Osteoblast (primary cell): ENCODE measurements at regions not wholly inside any gene's neighbourhood (a gene's known extent, or its start where the extent isn't known, plus 50 kb on each side); places are given as distances from the start of the nearest gene placed in this dataset.

Experiments
- DNase-seq: peaks from one replicate; pipeline ENCODE4 v3.0.0; 2011; ENCODE audit warnings: low spot score, mixed read lengths; ENCODE audit not compliant: insufficient read length; ENCODE audit errors: missing footprints
- H2AFZ ChIP-seq: 2 replicates; pipeline ENCODE4 v1.6.0; 2011; ENCODE audit warnings: mild to moderate bottlenecking, low read length
- H3K27ac ChIP-seq: 2 replicates; pipeline ENCODE4 v1.5.1; 2011; ENCODE audit warnings: mild to moderate bottlenecking, low read depth, low read length, moderate library complexity
- H3K27me3 ChIP-seq: 2 replicates; pipeline ENCODE4 v1.6.0; 2012; ENCODE audit warnings: mild to moderate bottlenecking, control low read depth, inconsistent platforms, low read length, moderate library complexity; ENCODE audit not compliant: insufficient read depth
- H3K36me3 ChIP-seq: 2 replicates; pipeline ENCODE4 v1.5.1; 2011; ENCODE audit warnings: mild to moderate bottlenecking, low read length, control low read depth, moderate library complexity; ENCODE audit not compliant: insufficient read depth
- H3K4me1 ChIP-seq: 2 replicates; pipeline ENCODE4 v1.5.1; 2011; ENCODE audit warnings: mild to moderate bottlenecking, low read length, control low read depth, moderate library complexity; ENCODE audit not compliant: insufficient read depth
- H3K4me2 ChIP-seq: 2 replicates; pipeline ENCODE4 v1.6.0; 2011; ENCODE audit warnings: mild to moderate bottlenecking, low read length; ENCODE audit not compliant: insufficient read depth
- H3K4me3 ChIP-seq: fragments of 200-600 bp; sonication (generic); 3 replicates; pipeline ENCODE4 v1.5.1; 2012; ENCODE audit warnings: mild to moderate bottlenecking, low read length, inconsistent platforms; ENCODE audit not compliant: insufficient read depth
- H3K79me2 ChIP-seq: 2 replicates; pipeline ENCODE4 v1.6.0; 2012; ENCODE audit warnings: mild to moderate bottlenecking, low read length, control low read depth, inconsistent platforms; ENCODE audit not compliant: insufficient read depth
- H3K9me3 ChIP-seq: 2 replicates; pipeline ENCODE4 v1.5.1; 2011; ENCODE audit warnings: low read depth, low read length, control low read depth
- H4K20me1 ChIP-seq: 2 replicates; pipeline ENCODE4 v1.6.0; 2012; ENCODE audit warnings: mild to moderate bottlenecking, low read length, control low read depth; ENCODE audit not compliant: insufficient read depth
- TF ChIP-seq, protein P1 (sequence below): IDR thresholded peaks from 2 replicates; pipeline ENCODE4 v1.5.1; 2011; ENCODE audit warnings: mild to moderate bottlenecking, low read depth, low read length, moderate library complexity; ENCODE audit errors: extremely low read depth

DNA sequence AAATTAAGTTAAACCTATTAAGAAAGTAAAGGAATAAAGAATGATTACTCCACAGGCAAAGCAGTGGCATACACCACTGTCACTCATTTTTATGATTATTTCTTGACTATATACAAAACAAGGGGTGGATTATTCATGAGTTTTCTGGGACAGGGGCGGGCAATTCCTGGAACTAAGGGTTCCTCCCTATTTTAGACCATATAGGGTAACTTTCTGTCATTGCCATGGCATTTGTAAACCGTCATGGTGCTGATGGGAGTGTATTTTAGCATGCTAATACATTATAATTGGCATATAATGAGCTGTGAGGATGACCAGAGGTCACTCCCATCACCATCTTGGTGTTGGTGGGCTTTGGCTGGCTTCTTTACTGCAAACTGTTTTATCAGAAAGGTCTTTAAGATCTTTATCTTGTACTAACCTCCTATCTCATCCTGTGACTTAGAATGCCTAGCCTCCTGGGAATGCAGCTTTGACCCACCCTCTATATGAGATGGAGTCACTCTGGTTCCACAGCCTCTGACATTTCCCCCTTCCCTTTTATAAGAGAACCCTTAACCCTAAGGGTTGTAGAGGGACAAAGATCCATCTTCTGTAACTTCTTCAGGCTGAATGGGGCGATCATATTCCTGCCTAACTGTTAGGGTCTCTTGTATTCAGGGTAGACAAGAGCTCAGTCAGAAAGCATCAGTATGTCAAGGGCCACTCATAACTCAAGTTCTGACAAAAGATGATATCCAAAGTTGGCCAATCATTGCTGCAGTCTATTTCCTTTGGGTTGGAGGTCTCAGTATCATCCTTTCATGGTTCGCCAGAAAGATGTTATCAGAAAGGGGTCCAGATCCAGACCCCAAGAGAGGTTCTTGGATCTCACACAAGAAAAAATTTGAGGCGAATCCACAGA lies 79.5 kb upstream of the LIPC start:
- Histone ChIP-seq H4K20me1 (no peaks in the 10 kb centered on the region), H2AFZ (no peak overlapping the region), H3K27ac (no peak overlapping the region), H3K79me2 (no peaks in the 10 kb centered on the region), H3K9me3 (no peaks in the 10 kb centered on the region), H3K4me3 (no peak overlapping the region), H3K4me1 (no peaks in the 10 kb centered on the region), H3K27me3 (peaks cover 68% of the 10 kb centered on the region), H3K36me3 (no peaks in the 10 kb centered on the region), H3K4me2 (no peak overlapping the region)
- TF ChIP-seq, protein P1, sequence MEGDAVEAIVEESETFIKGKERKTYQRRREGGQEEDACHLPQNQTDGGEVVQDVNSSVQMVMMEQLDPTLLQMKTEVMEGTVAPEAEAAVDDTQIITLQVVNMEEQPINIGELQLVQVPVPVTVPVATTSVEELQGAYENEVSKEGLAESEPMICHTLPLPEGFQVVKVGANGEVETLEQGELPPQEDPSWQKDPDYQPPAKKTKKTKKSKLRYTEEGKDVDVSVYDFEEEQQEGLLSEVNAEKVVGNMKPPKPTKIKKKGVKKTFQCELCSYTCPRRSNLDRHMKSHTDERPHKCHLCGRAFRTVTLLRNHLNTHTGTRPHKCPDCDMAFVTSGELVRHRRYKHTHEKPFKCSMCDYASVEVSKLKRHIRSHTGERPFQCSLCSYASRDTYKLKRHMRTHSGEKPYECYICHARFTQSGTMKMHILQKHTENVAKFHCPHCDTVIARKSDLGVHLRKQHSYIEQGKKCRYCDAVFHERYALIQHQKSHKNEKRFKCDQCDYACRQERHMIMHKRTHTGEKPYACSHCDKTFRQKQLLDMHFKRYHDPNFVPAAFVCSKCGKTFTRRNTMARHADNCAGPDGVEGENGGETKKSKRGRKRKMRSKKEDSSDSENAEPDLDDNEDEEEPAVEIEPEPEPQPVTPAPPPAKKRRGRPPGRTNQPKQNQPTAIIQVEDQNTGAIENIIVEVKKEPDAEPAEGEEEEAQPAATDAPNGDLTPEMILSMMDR: no peak
- DNase-seq: peak; percentile 29

DNA sequence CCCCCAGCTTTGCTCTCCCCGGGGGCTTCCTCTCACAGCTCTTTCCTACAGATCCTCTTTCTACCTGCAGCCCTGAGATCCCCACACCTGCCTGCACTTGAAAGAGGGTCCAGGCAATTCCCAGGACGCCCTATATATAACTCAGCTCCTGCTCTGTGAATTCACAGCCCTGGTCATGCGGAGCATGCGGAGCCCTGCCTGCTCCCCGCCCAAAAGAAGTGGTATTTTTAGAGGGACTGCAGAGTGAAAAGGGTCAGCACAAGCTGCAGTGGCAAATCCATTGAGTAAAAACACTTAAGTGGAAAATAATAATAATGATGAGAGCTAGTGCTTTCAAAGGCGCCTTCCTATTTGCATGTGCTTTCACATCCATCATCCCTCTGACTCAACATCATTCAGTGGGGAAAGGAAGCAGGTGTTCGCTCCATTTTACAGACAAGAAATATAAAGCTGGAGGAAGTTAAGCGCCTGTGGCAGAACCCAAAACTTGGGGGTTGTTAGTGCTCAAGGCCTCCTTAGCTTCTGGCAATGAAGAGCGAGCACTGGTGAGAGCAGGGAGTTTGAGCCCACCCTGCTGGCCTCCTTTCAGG lies 76.3 kb upstream of the LIPC start:
- Histone ChIP-seq H3K36me3 (no peaks in the 10 kb centered on the region), H3K4me2 (no peak overlapping the region), H3K79me2 (no peaks in the 10 kb centered on the region), H2AFZ (no peak overlapping the region), H3K27me3 (peaks cover 74% of the 10 kb centered on the region), H3K4me3 (no peak overlapping the region), H3K4me1 (peaks cover under 1% of the 10 kb centered on the region), H3K27ac (no peak overlapping the region), H4K20me1 (no peaks in the 10 kb centered on the region), H3K9me3 (no peaks in the 10 kb centered on the region)
- DNase-seq: no peak
- TF ChIP-seq, protein P1: no peak

DNA sequence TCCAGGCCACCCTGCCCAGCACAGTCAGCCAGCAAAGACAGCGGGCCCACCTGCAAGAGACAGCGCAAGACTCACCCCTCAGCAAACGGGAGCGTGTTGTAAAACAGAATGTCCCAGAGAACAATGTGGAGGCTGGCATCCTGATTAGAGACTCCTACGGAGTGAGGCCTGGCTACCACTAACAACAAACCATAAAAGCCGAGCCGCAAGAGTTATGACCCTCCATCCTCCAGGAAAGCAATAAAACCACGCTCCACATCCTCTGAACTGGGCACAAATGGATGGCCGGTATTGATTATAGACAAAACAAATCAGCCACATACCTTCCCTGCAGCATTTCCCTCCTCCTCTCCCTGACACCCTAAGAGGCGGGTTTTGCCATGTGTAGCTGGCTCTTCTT lies 75.8 kb upstream of the LIPC start:
- Histone ChIP-seq H3K4me1 (peaks cover 6% of the 10 kb centered on the region), H3K4me3 (no peak overlapping the region), H3K79me2 (no peaks in the 10 kb centered on the region), H2AFZ (no peak overlapping the region), H4K20me1 (no peaks in the 10 kb centered on the region), H3K4me2 (no peak overlapping the region), H3K9me3 (no peaks in the 10 kb centered on the region), H3K36me3 (no peaks in the 10 kb centered on the region), H3K27me3 (peaks cover 69% of the 10 kb centered on the region), H3K27ac (no peak overlapping the region)
- TF ChIP-seq, protein P1: no peak
- DNase-seq: no peak
